ENCODE measurements at regions not wholly inside any gene's neighbourhood (a gene's known extent, or its start where the extent isn't known, plus 50 kb on each side); places are given as distances from the start of the nearest gene placed in this dataset.

DNA sequence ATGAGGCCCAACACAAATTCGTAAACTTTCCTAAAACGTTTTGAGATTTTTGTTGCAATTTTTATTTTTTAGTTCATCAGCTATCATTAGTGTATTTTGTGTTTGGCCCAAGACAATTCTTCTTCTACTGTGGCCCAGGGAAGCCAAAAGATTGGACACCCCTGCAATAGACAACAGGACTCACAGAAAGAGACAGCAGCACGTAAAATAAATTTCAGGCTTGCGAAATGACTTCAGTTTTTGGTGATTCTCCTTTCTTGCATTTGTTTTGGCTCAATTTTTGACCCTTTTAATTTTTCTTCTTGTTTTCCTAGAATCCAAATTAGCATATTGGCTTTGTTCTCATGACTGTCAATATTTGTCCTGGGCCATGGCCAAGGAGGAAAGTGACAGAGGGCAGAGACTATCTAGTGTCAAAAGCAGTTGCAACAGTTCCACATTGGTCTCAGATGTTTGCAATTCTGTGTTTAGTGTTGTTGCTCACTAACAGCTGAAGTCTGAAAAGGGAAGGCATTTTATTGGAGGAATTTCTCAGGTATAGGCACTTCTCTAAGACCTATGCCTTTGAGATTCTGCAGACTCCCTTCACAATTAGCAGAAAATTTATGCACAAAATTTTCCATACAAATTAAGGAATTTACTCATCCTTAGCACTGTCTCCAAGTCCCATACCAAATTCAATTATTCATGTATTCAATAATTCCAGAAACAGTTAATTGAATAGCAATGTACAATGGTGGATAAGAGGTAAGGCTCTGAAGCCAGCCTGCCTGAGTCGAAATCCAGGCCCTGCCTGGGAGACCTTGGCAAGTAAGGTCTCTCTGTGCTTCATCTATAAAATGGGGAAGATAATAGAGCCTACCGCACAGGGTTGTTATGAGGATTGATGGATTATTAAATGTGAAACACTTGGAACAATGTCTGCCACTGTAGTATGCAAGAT lies 160.9 kb upstream of the IVNS1ABP start:
- no peak for DNase-seq

DNA sequence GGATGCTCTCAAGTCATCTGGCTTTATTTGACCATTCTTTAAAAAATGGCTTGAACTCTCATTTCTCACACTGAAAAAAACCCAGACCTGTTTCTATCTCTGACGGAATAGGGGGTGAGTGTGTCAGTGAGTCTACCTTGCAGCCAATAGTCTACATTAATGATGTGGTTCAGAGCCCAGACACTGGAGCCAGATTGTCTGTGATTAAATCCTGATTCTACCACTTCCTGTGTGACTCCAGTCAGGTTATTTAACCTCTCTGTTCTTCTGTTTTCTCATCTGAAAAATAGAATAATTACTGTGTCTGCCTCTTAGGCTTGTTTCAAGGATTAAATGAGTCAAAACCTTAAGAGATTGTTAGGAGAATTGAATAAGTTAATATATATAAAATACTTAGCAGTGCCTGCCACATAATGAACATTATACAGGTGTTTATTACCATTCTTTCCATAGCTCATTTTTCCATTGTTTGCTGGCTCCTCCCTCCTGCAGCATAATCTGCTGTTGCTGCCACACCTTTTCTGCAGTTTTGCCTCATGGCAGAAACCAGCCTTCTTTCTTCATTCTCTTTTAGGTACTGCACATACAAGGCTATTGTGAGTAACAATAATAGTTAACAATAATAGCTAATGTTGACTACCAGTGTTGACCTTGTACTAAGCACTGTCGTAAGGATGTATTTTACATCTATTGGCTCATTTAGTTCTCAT lies 157.6 kb upstream of the IVNS1ABP start:
- TF ChIP-seq, protein P1, sequence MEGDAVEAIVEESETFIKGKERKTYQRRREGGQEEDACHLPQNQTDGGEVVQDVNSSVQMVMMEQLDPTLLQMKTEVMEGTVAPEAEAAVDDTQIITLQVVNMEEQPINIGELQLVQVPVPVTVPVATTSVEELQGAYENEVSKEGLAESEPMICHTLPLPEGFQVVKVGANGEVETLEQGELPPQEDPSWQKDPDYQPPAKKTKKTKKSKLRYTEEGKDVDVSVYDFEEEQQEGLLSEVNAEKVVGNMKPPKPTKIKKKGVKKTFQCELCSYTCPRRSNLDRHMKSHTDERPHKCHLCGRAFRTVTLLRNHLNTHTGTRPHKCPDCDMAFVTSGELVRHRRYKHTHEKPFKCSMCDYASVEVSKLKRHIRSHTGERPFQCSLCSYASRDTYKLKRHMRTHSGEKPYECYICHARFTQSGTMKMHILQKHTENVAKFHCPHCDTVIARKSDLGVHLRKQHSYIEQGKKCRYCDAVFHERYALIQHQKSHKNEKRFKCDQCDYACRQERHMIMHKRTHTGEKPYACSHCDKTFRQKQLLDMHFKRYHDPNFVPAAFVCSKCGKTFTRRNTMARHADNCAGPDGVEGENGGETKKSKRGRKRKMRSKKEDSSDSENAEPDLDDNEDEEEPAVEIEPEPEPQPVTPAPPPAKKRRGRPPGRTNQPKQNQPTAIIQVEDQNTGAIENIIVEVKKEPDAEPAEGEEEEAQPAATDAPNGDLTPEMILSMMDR (IDR thresholded peaks at IDR 0.05), result no peak
- no peak overlapping the region for H3K27ac ChIP-seq
- no peaks in the 10 kb centered on the region for H3K36me3 ChIP-seq
- intact Hi-C loops (cut with DNase I), result no loop called here
- no peaks in the 10 kb centered on the region for H3K9me3 ChIP-seq
- H3K27me3 ChIP-seq (ENCODE audit: low read depth), result no peaks in the 10 kb centered on the region
- H3K4me1 ChIP-seq, result no peaks in the 10 kb centered on the region
- H3K4me3 ChIP-seq, result no peak overlapping the region
- DNase-seq, result no peak
- no peak for ATAC-seq

More for the DNA sequence above, 160.9 kb upstream of the IVNS1ABP start:
- Histone ChIP-seq H3K27ac (no peak overlapping the region), H3K4me3 (no peak overlapping the region), H3K27me3 (ENCODE audit: low read depth) (no peaks in the 10 kb centered on the region), H3K9me3 (no peaks in the 10 kb centered on the region), H3K36me3 (no peaks in the 10 kb centered on the region), H3K4me1 (no peaks in the 10 kb centered on the region)
- intact Hi-C loops (cut with DNase I), result no loop called here
- TF ChIP-seq, protein P1 (IDR thresholded peaks at IDR 0.05), result no peak
- ATAC-seq, result no peak

DNA sequence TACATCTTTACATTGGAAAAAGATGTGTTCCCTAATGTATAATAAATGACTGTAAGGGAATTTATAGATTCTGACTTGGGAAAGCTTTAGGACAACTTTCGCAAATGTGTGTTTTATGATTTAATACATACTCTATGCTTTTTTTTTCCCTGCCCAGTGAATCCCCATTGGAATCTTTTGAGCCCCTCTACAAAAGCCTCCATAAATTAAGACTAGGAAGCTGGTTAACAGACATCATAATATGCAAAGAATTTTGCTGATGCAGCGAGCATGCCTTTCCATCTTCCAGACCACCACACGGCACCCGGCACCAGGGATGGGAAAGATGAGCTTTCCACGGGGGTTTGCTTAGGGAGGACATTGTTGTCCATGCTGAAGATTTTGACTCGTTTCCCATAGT lies 156.1 kb upstream of the IVNS1ABP start:
- Histone ChIP-seq H3K27me3 (ENCODE audit: low read depth) (no peaks in the 10 kb centered on the region), H3K4me1 (no peaks in the 10 kb centered on the region), H3K9me3 (no peaks in the 10 kb centered on the region), H3K4me3 (no peak overlapping the region), H3K27ac (no peak overlapping the region), H3K36me3 (no peaks in the 10 kb centered on the region)
- TF ChIP-seq, protein P1 (IDR thresholded peaks at IDR 0.05), result no peak
- DNase-seq, result no peak
- no peak for ATAC-seq
- intact Hi-C loops (cut with DNase I), result no loop called here

DNA sequence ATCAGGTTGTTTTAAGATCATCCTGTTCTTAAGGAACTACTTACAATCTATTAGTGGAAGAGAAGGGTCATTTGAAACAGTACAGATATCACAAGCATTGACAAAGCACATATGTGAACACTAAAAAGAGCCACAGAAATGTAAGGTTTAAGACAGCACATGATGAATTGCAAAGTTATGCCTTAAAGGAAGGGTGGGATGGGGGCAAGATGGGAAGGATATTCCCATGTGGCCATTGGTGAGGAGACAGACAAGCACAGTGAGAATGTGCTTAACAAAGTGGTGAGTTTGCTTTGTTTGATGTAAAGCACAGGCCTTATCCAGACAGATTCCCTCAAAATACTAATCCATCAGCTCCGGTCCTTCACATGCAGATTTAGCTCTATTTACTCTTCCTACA lies 151.6 kb upstream of the IVNS1ABP start:
- Histone ChIP-seq H3K27me3 (ENCODE audit: low read depth) (no peaks in the 10 kb centered on the region), H3K9me3 (no peaks in the 10 kb centered on the region), H3K4me1 (no peaks in the 10 kb centered on the region), H3K4me3 (no peak overlapping the region), H3K36me3 (no peaks in the 10 kb centered on the region), H3K27ac (no peak overlapping the region)
- TF ChIP-seq, protein P1 (IDR thresholded peaks at IDR 0.05), result no peak
- ATAC-seq, result no peak
- no peak for DNase-seq
- intact Hi-C loops (cut with DNase I), result no loop called here

- Histone ChIP-seq H3K27me3 (ENCODE audit: low read depth) (no peaks in the 10 kb centered on the region), H3K27ac (no peak overlapping the region), H3K36me3 (no peaks in the 10 kb centered on the region), H3K9me3 (no peaks in the 10 kb centered on the region), H3K4me3 (no peak overlapping the region), H3K4me1 (no peaks in the 10 kb centered on the region)
- intact Hi-C loops (cut with DNase I), result no loop called here
- peak; percentile 35 to 55 for ATAC-seq
- peak; percentile 55 for DNase-seq
- TF ChIP-seq, protein P1 (IDR thresholded peaks at IDR 0.05), result no peak
Observed at GRCh38 chr1:185467122-185467521, 150.1 kb upstream of the IVNS1ABP start.

Data from lower lobe of right lung (tissue), 2 donors.